MM.1S (cell line): ENCODE measurements at regions not wholly inside any gene's neighbourhood (a gene's known extent, or its start where the extent isn't known, plus 50 kb on each side); places are given as distances from the start of the nearest gene placed in this dataset.
"Not testable (repeated sequence)": the region's sequence is repeated elsewhere in the genome, so short reads cannot be mapped to it uniquely, and the experiment has no call there.

Experiments used
- CTCF ChIP-seq: fragments of 300-600 bp; sonication (generic); IDR thresholded peaks from 2 replicates; pipeline ENCODE4 v1.5.1; 2016; ENCODE audit warnings: antibody characterized with exemption, low read length, mixed read lengths
- EZH2 ChIP-seq: fragments of 300-600 bp; sonication (generic); optimal IDR thresholded peaks from 2 replicates; pipeline ENCODE3; 2017; ENCODE audit warnings: low read depth, mild to moderate bottlenecking, antibody characterized with exemption, low read length, mixed read lengths

- not testable (repeated sequence) for TF ChIP-seq CTCF, EZH2
Observed at GRCh38 chr21:10382135-10382534, 139.2 kb upstream of the TPTE start.
